Liver (tissue), 8 donors: ENCODE measurements at regions not wholly inside any gene's neighbourhood (a gene's known extent, or its start where the extent isn't known, plus 50 kb on each side); places are given as distances from the start of the nearest gene placed in this dataset.

Experiments used
- DNase-seq: peaks from one replicate; pipeline ENCODE4 v3.0.0-alpha.2; 2017; ENCODE audit warnings: low spot score
- H3K27ac ChIP-seq, 2 donors: one replicate each; pipeline ENCODE4 v1.7.0; 2013; ENCODE audit warnings: inconsistent platforms in 2 of 2, low read length in 2 of 2, control low read depth in 1 of 2, low read depth in 1 of 2, mild to moderate bottlenecking in 1 of 2
- H3K27me3 ChIP-seq, 4 donors: one replicate each; pipeline versions ENCODE4 v1.6.1 to v1.7.0; 2013; ENCODE audit warnings: low read length in 3 of 4, inconsistent platforms in 1 of 4, mild to moderate bottlenecking in 1 of 4, moderate library complexity in 1 of 4; ENCODE audit not compliant: control insufficient read depth in 4 of 4, insufficient read depth in 4 of 4
- H3K36me3 ChIP-seq, 4 donors: one replicate each; pipeline versions ENCODE4 v1.6.1 to v1.7.0; 2013; ENCODE audit warnings: low read length in 3 of 4, mild to moderate bottlenecking in 3 of 4, low read depth in 1 of 4, moderate library complexity in 1 of 4; ENCODE audit not compliant: control insufficient read depth in 4 of 4, insufficient read depth in 3 of 4
- H3K4me1 ChIP-seq, 4 donors: one replicate each; pipeline versions ENCODE4 v1.6.1 to v1.7.0; 2013; ENCODE audit warnings: low read length in 3 of 4, mild to moderate bottlenecking in 3 of 4, moderate library complexity in 1 of 4; ENCODE audit not compliant: control insufficient read depth in 4 of 4, insufficient read depth in 4 of 4
- H3K4me3 ChIP-seq, 3 donors: one replicate each; pipeline versions ENCODE4 v1.6.1 to v1.7.0; 2013; ENCODE audit warnings: low read length in 3 of 3, control low read depth in 1 of 3, low read depth in 1 of 3, mild to moderate bottlenecking in 1 of 3
- H3K9ac ChIP-seq, 2 donors: one replicate each; pipeline ENCODE4 v1.7.0; 2013; ENCODE audit warnings: low read length in 2 of 2, mild to moderate bottlenecking in 2 of 2, moderate library complexity in 2 of 2, control low read depth in 1 of 2, low read depth in 1 of 2
- H3K9me3 ChIP-seq, 4 donors: one replicate each; pipeline versions ENCODE4 v1.6.1 to v1.7.0; 2013; ENCODE audit warnings: low read length in 3 of 4; ENCODE audit not compliant: control insufficient read depth in 4 of 4
- ATF3 ChIP-seq: IDR thresholded peaks from 2 replicates; pipeline ENCODE4 v1.6.1; 2016; ENCODE audit warnings: antibody characterized with exemption
- CTCF ChIP-seq: fragments of 150-350 bp; IDR thresholded peaks from 2 replicates; pipeline ENCODE4 v1.5.1; 2017; ENCODE audit warnings: improper control_type of control experiment, low read depth, low read length; ENCODE audit not compliant: missing input control
- EGR1 ChIP-seq, 2 donors: IDR thresholded peaks; 2 replicates each; pipeline ENCODE4 v1.6.1; 2016 to 2018; ENCODE audit warnings: antibody characterized with exemption in 2 of 2, low read depth in 2 of 2
- FOXA1 ChIP-seq: IDR thresholded peaks from 2 replicates; pipeline ENCODE4 v1.6.1; 2016; ENCODE audit warnings: antibody characterized with exemption
- FOXA2 ChIP-seq: IDR thresholded peaks from 2 replicates; pipeline ENCODE4 v1.6.1; 2016; ENCODE audit warnings: antibody characterized with exemption
- GABPA ChIP-seq, 2 donors: IDR thresholded peaks in 1 of 2; conservative IDR thresholded peaks in 1 of 2; 2 replicates each; pipeline ENCODE4 v1.6.1; 2016; ENCODE audit warnings: antibody characterized with exemption in 2 of 2, mild to moderate bottlenecking in 1 of 2, moderate library complexity in 1 of 2
- HNF4A ChIP-seq, 2 donors: conservative IDR thresholded peaks; 2 replicates each; pipeline ENCODE4 v1.6.1; 2016; ENCODE audit warnings: antibody characterized with exemption in 2 of 2, mild to moderate bottlenecking in 2 of 2
- JUND ChIP-seq, 2 donors: IDR thresholded peaks; 2 replicates each; pipeline ENCODE4 v1.6.1; 2016; ENCODE audit warnings: antibody characterized with exemption in 2 of 2
- MAX ChIP-seq: IDR thresholded peaks from 2 replicates; pipeline ENCODE4 v1.6.1; 2016; ENCODE audit warnings: antibody characterized with exemption
- NR2F2 ChIP-seq: IDR thresholded peaks from 2 replicates; pipeline ENCODE4 v1.6.1; 2016; ENCODE audit warnings: antibody characterized with exemption
- RAD21 ChIP-seq, 2 donors: IDR thresholded peaks; 2 replicates each; pipeline ENCODE4 v1.6.1; 2016; ENCODE audit warnings: antibody characterized with exemption in 2 of 2, mild to moderate bottlenecking in 2 of 2
- REST ChIP-seq: IDR thresholded peaks from 2 replicates; pipeline ENCODE4 v1.6.1; 2016; ENCODE audit warnings: antibody characterized with exemption, mild to moderate bottlenecking
- RXRA ChIP-seq, 2 donors: IDR thresholded peaks; 2 replicates each; pipeline ENCODE4 v1.6.1; 2017 to 2018; ENCODE audit warnings: antibody characterized with exemption in 2 of 2, mild to moderate bottlenecking in 1 of 2
- SP1 ChIP-seq: IDR thresholded peaks from 2 replicates; pipeline ENCODE4 v1.6.1; 2018; ENCODE audit warnings: antibody characterized with exemption, mild to moderate bottlenecking
- TAF1 ChIP-seq: conservative IDR thresholded peaks from 2 replicates; pipeline ENCODE4 v1.6.1; 2016; ENCODE audit warnings: antibody characterized with exemption, mild to moderate bottlenecking
- YY1 ChIP-seq: IDR thresholded peaks from 2 replicates; pipeline ENCODE4 v1.6.1; 2016; ENCODE audit warnings: antibody characterized with exemption, mild to moderate bottlenecking
- ZBTB33 ChIP-seq: IDR thresholded peaks from 2 replicates; pipeline ENCODE4 v1.6.1; 2016; ENCODE audit warnings: antibody characterized with exemption
- WGBS: extraction: QIAGEN DNeasy Blood & Tissue Kit; methylation state at CpG from one replicate; pipeline ENCODE4 v1.1.7; 2013; 5-methylcytosine and 5-hydroxymethylcytosine counted together
- donor health status: healthy.
- donor health status: healthy.
- donor health status: healthy.
- donor health status: healthy.
- donor health status: healthy.

GRCh38 chr4:188603646-188604045, 464.4 kb downstream of the TRIML1 start:
- Histone ChIP-seq H3K4me3 (no peak overlapping the region), H3K36me3 (no peaks in the 10 kb centered on the region), H3K9me3 (peaks cover 0 to under 1% (median 0%) of the 10 kb centered on the region in 4 donors), H3K9ac (no peak overlapping the region), H3K27me3 (no peaks in the 10 kb centered on the region), H3K27ac (no peak overlapping the region), H3K4me1 (no peaks in the 10 kb centered on the region)
- 78% methylated on average over 4 of the region's 4 CpGs for WGBS
- DNase-seq: no peak
- TF ChIP-seq JUND (IDR thresholded peaks at IDR 0.05): no peak
- no peak for TF ChIP-seq CTCF
- no peak for TF ChIP-seq HNF4A (conservative IDR thresholded peaks at IDR 0.05)
- no peak for TF ChIP-seq RXRA (IDR thresholded peaks at IDR 0.05)
- no peak for TF ChIP-seq REST
- no peak for TF ChIP-seq MAX
- TF ChIP-seq NR2F2: no peak
- TF ChIP-seq ATF3: no peak
- no peak for TF ChIP-seq FOXA2
- TF ChIP-seq FOXA1: no peak
- TF ChIP-seq GABPA (IDR thresholded peaks at IDR 0.05 in 1 of 2, conservative IDR thresholded peaks at IDR 0.05 in 1 of 2): no peak
- TF ChIP-seq YY1: no peak
- no peak for TF ChIP-seq SP1
- no peak for TF ChIP-seq EGR1 (IDR thresholded peaks at IDR 0.05; ENCODE audit: low read depth in 2 of 2)
- TF ChIP-seq ZBTB33: no peak
- no peak for TF ChIP-seq TAF1
- TF ChIP-seq RAD21 (IDR thresholded peaks at IDR 0.05): no peak

GRCh38 chr4:188606635-188607034, 467.4 kb downstream of the TRIML1 start:
- no peak for DNase-seq
- Histone ChIP-seq H3K27me3 (no peaks in the 10 kb centered on the region), H3K9me3 (peaks cover 0 to 2% (median 0%) of the 10 kb centered on the region in 4 donors), H3K36me3 (no peaks in the 10 kb centered on the region), H3K27ac (no peak overlapping the region), H3K4me1 (no peaks in the 10 kb centered on the region), H3K4me3 (no peak overlapping the region), H3K9ac (no peak overlapping the region)
- WGBS: 54% methylated on average over 4 of the region's 4 CpGs
- TF ChIP-seq MAX: no peak
- TF ChIP-seq SP1: no peak
- no peak for TF ChIP-seq RXRA (IDR thresholded peaks at IDR 0.05)
- TF ChIP-seq HNF4A (conservative IDR thresholded peaks at IDR 0.05): no peak
- no peak for TF ChIP-seq REST
- TF ChIP-seq TAF1: no peak
- TF ChIP-seq RAD21 (IDR thresholded peaks at IDR 0.05): no peak
- no peak for TF ChIP-seq ATF3
- no peak for TF ChIP-seq CTCF
